H4 (cell line): ENCODE measurements at regions not wholly inside any gene's neighbourhood (a gene's known extent, or its start where the extent isn't known, plus 50 kb on each side); places are given as distances from the start of the nearest gene placed in this dataset.

Source experiments
- DNase-seq: peaks from one replicate; pipeline ENCODE4 v3.0.0-alpha.2; 2015; ENCODE audit warnings: low spot score

GRCh38 chr12:3962631-3963483 is 89.7 kb upstream of the PARP11 start:
- no peak for DNase-seq

GRCh38 chr12:3961591-3961990 is 88.4 kb upstream of the PARP11 start:
- no peak for DNase-seq

GRCh38 chr12:3959799-3960560 is 86.8 kb upstream of the PARP11 start:
- no peak for DNase-seq

GRCh38 chr12:3958534-3958933 is 85.3 kb upstream of the PARP11 start:
- DNase-seq: no peak

- DNase-seq: no peak
Observed at GRCh38 chr12:3951380-3952135, 78.4 kb upstream of the PARP11 start.

- DNase-seq: no peak
Observed at GRCh38 chr12:3950714-3951320, 77.6 kb upstream of the PARP11 start.

- no peak for DNase-seq
Observed at GRCh38 chr12:3947781-3948180, 74.6 kb upstream of the PARP11 start.

GRCh38 chr12:3945671-3946070 is 72.5 kb upstream of the PARP11 start:
- DNase-seq: no peak

- DNase-seq: no peak
Observed at GRCh38 chr12:3944620-3945019, 71.4 kb upstream of the PARP11 start.

- DNase-seq: no peak
Observed at GRCh38 chr12:3938042-3938544, 64.9 kb upstream of the PARP11 start.

GRCh38 chr12:3935078-3935477 is 61.9 kb upstream of the PARP11 start:
- DNase-seq: no peak

GRCh38 chr12:3933819-3934192 is 60.6 kb upstream of the PARP11 start:
- no peak for DNase-seq

- DNase-seq: no peak
Observed at GRCh38 chr12:3933074-3933818, 60.0 kb upstream of the PARP11 start.

GRCh38 chr12:3931776-3932175 is 58.6 kb upstream of the PARP11 start:
- DNase-seq: no peak

GRCh38 chr12:3931206-3931605 is 58.0 kb upstream of the PARP11 start:
- no peak for DNase-seq

- no peak for DNase-seq
Observed at GRCh38 chr12:3929875-3930615, 56.8 kb upstream of the PARP11 start.

- no peak for DNase-seq
Observed at GRCh38 chr12:3928538-3929184, 55.5 kb upstream of the PARP11 start.

GRCh38 chr12:3925621-3926020 is 52.4 kb upstream of the PARP11 start:
- no peak for DNase-seq

- no peak for DNase-seq
Observed at GRCh38 chr12:3924761-3925160, 51.6 kb upstream of the PARP11 start.

- DNase-seq: no peak
Observed at GRCh38 chr12:3923021-3923420, 49.8 kb upstream of the PARP11 start.
